ENCODE measurements at regions not wholly inside any gene's neighbourhood (a gene's known extent, or its start where the extent isn't known, plus 50 kb on each side); places are given as distances from the start of the nearest gene placed in this dataset.
"Not testable (repeated sequence)": the region's sequence is repeated elsewhere in the genome, so short reads cannot be mapped to it uniquely, and the experiment has no call there.

DNA sequence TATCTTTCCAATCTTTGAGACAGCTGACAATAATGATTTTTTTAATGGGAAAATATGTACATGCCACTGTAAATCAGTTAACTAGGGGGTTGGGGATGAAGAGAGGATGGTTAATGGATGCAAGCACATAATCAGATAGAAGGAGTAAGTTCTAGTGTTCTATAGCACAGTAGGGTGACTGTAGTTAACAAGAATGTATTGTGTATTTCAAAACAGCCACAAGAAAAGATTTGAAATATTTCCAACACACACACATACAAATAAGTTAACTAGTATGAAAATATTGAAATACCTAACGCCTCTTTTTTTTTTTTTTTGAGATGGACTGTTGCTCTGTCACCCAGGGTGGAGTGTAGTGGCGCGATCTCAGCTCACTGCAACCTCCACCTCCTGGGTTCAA lies 153.4 kb upstream of the SALL4 start:
- no peak for DNase-seq

DNA sequence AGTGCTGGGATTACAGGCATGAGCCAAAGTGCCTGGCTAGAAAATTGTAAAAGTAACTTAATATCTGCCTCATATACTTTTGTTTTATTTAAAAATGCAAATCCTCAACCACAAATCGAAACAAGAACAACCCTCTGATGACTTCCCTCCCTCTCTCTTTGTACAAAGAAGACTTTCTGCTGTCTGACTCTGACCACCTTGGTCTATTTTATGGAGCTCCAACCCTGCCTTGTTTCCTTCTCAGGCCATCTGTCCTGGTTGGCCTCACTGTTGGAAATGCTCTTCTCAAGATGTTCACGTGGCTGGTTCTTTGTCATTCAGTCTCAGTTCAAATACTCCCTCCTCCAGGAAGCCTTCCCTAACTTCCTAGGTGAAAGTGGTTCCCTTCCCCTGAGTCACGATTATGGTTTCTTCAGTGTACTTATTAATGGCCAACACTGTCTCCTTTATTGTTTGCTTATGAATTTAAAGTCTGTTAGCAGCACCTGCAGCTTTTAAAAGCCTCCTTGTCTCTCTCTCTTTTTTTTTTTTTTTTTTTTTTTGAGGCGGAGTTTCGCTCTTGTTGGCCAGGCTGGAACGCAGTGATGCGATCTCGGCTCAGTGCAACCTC lies 151.5 kb upstream of the SALL4 start:
- no peak for DNase-seq

DNA sequence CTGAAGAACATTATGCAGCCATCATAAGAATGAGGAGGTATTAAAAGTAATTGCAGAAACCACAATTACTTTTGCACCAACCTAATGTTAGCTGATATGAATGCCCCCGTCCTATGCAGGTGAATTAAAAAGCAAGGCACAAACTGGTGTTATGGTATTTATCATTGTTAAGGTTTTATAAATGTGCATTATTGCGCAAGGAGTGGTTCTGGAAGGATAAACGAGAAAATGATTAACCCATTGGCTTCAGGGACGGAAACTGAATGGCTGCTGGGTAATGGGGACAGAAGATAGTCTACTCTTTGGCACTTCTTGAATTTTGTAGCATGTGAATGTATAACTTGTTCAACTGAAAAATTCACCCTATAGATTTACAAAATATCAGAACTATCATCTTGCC lies 148.6 kb upstream of the SALL4 start:
- DNase-seq: no peak

DNA sequence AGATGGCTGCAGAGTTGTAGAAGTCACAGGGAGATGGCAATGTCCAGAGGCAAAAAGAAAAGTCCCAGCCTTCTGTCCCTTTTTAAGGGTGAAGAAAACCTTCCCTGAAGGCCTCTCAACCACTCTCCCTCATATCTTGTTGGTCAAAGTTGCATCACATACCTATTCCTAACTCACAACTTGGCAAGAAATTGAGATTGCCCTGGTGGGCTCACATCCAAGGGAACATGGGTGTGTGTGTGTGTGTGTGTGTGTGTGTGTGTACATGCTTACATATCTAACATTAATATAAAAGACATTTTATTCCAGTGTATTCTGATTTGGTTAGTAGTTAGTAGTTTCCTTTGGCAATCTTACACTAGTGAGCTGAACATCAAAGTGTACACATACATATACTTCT lies 144.3 kb upstream of the SALL4 start:
- no peak for DNase-seq

DNA sequence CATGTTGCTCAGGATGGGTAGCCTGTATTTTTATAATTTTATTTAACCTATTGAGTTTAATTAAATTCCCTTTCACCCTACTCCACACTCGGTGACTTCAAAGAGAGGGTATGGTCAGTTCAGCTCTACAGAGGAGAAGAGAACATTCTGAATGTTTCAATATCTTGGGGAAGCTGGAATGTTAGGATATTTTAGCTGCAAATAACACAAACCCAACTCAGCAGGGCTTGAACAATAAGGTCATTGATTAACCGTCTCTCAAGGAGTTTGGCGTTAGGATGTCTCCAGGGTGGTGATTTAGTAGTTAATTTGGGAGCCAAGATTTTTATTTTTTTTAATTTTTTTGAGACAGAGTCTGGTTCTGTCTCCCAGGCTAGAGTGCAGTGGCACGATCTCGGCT lies 143.6 kb upstream of the SALL4 start:
- DNase-seq: no peak

DNA sequence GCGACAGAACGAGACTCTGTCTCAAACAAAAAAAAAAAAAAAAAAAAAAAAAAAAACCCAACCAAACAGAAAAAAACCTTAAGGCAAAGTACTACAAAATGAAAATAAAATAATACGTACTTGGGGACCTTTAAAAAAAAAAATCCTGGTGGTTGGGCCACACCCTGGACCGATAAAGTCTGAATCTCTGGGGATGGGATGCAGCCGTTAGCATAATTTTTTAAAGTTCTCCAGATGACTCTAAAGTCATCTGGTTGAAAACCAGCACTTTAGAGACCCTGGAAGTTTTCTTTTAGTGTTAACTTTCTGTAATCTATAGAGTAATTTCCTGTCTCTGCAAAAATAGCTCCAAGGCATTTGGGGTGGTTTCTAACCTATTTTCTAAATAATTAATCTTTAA lies 142.9 kb upstream of the SALL4 start:
- no peak for DNase-seq

DNA sequence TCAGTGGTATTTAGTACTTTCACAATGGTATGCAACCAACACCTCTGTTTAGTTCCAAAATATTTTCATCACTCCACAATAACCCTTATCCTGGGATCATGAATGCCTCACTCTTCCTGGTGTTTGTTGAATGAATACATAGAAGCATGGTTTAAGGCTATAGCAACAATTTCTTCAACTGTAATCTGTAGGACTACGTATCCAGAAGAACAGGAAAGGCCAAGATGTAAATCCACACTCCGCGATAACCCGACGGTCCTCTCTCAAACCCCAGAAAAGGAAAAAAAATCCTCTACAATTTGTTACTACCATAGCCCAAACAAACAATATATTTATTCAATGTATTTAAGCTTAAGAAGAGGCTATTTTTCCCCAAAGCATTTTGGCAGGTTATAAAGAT lies 141.4 kb upstream of the SALL4 start:
- DNase-seq: no peak

DNA sequence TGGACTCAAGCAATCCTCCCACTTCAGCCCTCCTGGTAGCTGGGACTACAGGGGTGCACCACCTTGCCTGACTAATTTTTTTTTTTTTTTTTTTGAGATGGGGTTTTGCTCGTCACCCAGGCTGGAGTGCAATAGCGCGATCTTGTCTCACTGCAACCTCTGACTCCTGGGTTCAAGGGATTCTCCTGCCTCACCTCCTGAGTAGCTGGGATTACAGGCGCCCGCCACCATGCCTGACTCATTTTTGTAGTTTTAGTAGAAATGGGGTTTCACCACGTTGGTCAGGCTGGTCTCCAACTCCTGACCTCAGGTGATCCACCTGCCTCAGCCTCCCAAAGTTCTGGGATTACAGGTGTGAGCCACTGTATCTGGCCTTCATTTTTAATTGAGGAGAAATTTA lies 141.0 kb upstream of the SALL4 start:
- DNase-seq: not testable (repeated sequence)

DNA sequence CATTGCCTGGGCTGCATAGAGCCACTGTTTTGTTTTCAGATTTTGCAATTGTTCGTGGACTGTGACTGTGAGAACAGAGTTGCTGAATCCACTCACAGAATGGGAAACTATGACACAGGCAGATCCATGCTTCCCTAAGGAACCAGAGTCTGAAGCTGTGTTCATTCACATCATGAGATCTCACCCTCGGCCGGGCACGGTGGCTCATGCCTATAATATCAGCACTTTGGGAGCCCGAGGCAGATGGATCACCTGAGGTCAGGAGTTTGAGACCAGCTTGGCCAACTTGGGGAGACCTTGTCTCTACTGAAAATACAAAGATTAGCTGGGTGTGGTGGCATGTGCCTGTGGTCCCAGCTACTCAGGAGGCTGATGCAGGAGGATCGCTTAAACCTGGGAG lies 139.2 kb upstream of the SALL4 start:
- DNase-seq: no peak

DNA sequence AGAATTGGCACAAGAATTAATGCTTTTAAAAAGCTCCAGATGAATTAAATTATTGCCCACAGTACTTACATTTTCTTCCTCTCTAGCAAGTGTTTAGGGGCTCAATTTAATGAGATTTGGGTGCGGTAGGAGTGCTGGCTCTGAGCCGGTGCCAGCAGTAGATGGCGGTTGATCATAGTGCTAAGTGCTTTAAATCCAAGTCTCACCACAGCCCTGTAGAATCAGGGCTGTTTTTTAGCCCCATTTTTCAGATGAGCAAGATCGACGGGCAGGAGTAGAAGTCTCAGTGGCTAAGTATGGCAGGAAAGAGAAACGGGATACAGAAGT lies 136.9 kb upstream of the SALL4 start:
- no peak for DNase-seq

DNA sequence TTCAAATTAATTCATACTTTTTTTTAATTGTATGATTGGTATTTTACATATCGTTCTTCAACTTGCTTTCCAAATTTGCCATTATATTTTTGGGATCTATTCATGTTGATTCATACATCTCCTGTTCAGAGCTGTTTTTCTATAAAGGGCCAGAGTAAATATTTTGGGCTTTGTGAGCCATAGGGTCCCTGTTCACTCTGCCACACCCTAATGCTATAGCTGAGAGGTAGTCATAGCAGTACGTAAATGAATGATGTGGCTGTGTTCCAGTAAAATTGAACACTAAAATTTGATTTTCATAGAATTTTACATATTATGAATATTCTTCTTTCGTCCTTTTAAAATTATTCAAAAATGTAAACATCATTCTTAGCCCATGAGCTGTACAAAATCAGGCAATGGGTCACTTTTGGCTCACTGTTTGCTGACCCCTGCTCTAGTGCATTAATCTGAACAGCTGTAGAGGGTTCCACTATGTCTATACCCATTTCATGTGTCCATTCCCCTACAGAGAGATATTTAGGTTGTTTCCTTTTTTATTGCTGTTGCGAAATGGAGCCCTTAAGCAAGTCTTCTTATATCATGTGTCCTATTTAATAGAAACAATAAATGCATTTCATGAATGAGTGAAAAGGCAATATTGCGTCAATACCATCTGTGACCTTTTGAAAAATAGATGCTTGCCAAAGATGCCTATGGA lies 136.4 kb upstream of the SALL4 start:
- DNase-seq: no peak

DNA sequence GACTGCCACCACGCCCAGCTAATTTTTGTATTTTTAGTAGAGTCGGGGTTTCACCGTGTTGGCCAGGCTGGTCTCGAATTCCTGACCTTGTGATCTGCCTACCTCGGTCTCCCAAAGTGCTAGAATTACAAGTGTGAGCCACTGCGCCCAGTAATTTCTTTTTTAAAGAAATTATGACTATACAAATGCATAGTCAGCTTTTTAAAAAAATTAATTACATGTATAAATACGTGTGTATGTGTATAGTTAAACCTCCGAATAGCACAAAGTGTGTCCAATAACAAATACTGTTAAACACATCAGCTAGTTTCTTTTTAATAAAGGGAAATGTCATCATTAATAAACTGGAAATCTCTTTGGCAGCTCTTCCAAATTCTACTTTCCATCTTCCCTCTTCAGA lies 135.5 kb upstream of the SALL4 start:
- no peak for DNase-seq

DNA sequence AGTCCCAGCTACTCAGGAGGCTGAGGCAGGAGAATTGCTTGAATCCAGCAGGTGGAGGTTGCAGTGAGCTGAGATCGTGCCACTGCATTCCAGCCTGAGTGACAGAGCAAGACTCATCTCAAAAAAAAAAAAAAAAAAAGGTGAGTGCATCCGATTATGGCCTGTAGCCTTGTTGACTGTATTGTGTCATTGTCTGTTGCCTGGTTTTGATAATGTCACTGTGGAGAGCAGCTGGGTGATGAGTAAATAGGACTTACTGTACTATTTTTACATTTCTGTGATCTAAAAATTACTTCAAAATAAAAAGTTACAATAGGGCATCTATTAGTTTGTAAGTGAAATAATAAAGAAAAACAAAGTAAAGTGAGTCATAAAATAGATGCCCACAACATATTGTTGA lies 134.1 kb upstream of the SALL4 start:
- no peak for DNase-seq

DNA sequence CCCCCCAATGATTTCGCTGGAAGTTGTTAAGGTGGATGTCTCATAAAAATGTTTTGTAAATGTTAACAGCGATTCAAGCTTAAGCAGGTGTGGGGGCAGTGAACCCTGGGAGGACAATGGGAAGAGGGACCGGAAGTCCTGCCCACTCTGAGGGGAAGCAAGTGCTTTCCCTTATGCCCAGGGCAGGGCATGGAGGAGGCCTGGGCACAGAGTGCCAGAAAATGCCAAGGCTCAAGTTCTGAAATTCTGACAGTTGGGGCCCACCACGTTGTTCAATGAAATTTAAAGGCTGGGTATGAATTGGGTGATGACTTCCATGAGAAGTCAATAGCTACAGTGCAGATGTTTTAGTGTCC lies 132.7 kb upstream of the SALL4 start:
- no peak for DNase-seq

DNA sequence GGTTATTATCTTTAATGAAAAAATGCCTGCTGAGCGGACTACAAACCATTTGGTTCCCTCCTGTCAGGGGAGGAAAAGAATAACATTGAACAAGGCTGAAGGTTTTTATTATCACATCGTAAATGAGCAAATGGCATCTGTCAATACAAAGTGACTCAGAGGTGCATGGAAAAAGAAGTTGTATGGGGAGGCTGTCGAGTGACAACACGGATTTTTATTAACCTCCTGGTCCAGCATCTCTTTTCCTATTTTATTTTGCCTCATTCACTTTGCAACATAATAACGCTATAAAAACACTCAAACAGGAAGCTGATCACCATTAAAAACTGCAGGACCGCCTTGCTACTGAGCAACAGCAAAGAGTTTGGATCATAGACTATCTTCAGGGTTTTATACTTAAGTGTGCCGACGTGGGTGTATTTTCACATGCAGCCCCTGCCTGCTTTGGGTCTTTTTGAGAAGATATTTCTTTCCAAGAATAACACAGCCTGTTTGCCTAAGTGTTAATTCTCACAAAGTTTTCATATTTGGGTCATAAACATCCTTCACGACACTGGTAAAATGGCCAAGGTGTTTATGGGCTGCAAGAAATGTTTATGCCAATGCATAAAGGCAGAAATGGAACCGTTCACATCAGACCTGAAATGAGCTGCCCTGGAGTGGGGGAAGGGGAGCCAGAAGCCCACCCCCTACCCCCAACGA lies 132.1 kb upstream of the SALL4 start:
- no peak for DNase-seq

DNA sequence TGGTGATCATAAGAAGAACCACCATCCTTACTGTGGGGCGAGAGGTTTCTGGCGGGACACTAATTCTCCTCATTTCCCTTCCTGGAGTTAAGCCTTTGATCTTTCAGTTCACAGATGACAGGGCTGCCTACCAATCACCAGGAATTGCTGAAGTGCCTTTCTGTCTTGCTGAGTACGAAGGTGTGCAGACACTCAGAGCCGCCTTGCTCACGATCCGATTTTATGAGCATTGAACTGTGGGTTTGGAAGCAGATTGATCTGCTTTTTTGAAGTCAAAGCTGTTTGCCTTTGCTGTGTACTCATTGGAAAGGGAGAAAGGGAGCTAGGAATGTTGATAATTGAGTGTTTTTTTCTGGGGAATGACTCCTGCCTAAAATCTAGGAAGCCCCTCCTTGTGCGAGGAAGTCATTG lies 129.1 kb upstream of the SALL4 start:
- DNase-seq: no peak

DNA sequence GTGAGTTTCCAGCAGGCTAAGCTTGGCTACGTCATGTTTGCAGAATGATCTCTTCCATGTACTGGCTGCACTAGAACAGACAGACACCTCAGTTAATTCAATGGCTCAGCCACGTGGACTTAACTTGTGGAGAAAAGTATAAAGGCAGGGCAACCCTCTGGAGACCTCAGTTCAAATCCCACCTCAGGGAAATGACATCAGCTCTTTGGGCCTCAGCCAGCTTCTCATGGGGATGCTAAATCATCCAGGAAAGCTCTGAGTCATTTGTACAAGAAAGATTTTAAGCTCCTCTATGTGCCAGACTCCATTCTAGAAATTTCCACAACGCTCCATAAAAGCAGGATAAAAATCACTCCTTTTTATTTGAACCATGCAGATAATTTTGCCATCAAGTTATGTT lies 128.5 kb upstream of the SALL4 start:
- DNase-seq: no peak

DNA sequence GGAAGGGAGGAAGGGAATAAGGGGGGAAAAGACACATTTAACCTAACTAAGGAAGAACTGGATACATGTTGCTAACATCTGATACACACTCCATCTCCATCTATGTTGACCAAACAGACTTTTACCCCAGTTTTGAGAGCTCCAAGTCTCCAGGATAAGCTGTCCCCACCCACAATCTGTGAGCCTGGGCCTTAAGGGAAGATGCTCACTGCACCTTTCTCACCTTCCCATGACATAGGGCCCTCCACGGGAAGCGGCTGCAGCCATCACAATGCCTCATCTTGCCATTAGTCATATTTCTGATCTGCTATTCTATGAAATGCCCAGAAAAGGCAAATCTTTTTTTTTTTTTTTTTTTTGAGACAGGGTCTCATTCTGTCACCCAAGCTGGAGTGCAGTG lies 126.6 kb upstream of the SALL4 start:
- no peak for DNase-seq

DNA sequence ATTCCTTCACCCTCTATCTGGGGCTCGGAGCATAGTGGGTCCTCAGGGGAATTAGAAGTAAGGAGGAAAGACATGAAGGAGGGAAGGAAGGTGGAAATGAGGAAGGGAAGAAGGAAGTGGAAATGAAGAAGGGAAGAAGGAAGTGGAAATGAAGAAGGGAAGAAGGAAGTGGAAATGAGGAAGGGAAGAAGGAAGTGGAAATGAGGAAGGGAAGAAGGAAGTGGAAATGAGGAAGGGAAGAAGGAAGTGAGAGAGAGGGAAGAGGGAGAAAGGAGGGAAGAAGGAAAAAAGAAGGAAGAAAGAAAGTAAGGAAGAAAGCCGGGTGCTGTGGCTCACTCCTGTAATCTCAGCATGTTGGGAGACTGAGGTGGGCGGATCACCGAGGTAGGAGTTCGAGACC lies 125.6 kb upstream of the SALL4 start:
- not testable (repeated sequence) for DNase-seq

DNA sequence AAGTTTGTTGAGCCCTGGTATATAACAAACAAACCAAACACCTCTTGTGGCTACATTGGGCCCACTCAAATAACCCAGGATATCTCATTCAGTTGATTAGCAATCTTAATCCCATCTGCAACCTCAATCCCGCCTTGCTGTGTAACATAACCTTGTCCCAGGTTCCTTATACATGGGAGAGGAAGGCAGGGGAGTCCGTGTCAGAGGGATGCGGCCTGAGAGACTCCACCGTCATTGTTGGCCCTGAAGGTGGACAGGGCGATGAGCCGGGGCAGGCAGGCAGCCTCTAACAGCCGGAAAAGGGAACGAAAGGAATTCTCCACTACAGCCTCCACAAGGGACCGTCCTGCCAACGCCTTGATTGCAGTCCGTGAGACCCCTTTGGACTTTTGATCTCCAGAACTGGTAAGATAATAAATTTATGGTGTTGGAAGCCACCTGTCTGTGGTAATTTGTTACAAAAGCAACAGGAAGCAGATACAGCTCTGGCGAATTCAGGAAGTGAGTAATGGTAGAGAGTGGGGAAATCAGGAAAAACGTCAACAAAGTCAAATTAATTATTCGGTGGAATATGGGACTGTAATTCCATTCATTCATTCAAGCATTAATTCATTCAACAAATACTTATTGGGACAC lies 124.5 kb upstream of the SALL4 start:
- no peak for DNase-seq

DNA sequence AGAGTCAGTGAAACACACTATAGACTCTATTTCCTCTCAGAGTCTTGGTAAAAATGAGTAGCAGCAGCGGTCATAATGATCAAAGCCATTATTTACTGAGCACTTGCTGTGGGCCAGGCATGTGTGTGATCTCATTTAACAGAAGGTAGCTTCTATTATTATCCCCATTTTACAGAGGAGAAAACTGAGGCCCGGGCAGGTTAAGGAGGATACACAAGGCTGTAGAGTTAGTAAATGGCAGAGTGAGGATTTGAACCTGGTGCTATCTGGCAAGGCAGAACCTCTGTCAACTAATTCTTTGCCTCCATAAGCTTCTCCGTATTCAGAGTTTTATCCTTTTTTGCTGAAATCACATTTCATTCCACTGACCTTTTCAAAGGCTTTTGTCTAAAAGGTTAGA lies 122.2 kb upstream of the SALL4 start:
- DNase-seq: no peak

DNA sequence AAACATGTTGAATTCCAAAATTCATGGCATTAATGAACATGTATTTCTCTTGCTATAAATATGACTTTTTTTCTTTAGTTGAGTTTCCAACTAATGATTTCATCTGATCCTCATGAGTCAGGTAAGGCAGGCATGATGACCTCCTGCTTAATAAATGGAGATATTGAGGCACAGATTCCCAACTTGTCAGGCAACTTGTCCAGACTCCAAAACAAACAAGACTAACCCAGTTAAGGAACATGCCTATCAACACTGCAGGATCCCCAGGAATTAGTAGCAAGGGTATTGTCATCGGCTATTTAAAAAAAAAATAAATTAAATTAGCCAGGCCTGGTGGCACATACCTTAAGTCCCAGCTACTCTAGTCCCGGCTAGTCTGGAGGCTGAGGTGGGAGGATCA lies 121.3 kb upstream of the SALL4 start:
- DNase-seq: no peak

DNA sequence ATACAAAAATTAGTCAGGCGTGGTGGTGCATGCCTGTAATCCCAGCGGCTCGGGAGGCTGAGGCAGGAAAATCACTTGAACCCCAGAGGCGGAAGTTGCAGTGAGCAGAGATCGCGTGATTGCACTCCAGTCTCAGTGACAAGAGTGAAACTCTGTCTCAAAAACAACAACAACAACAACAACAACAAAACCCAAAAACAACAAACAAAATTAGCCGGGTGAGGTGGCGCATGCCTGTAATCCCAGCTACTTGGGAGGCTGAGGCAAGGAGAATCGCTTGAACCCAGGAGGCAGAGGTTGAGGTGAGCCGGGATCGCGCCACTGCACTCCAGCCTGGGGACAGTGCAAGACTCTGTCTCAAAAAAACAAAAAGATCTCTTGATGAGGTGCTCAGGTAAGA lies 120.5 kb upstream of the SALL4 start:
- DNase-seq: not testable (repeated sequence)

DNA sequence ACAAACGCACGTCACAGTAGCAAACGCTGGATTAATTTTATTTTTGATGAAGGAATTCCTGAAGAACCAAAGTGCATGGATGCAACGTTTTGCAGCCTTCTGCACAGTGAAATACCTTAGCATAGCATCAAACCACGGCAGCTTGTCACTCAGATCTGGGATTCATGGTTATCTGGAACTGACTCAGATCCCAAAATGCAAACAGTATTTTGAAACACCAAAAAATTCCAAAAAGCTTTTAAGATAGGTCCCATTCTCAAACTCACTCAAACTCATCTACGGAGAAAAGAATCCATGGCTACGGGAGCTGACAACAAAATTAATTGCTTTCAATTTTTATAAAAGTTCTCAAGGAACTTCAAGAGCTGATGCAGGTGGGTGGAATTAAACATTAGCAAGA lies 116.2 kb upstream of the SALL4 start:
- no peak for DNase-seq

All from activated gamma-delta T cell treated with Interleukin-2 at 50 U/mL for 16 hours (primary cell).